ENCODE measurements at regions not wholly inside any gene's neighbourhood (a gene's known extent, or its start where the extent isn't known, plus 50 kb on each side); places are given as distances from the start of the nearest gene placed in this dataset.

GRCh38 chr12:83843541-83843940 is 1069.1 kb downstream of the SLC6A15 start:
- in situ Hi-C loops (cut with HindIII; ENCODE audit: low pct_unique_long_range_greater_than_20kb, low sequenced_read_pairs) = no loop called here
- DNase-seq (ENCODE audit: low read depth, low spot score) = no peak

GRCh38 chr12:83841620-83842019 is 1071.0 kb downstream of the SLC6A15 start:
- in situ Hi-C loops (cut with HindIII; ENCODE audit: low pct_unique_long_range_greater_than_20kb, low sequenced_read_pairs) = no loop called here
- no peak for DNase-seq (ENCODE audit: low read depth, low spot score)

GRCh38 chr12:83827860-83828259 is 1084.7 kb downstream of the SLC6A15 start:
- in situ Hi-C loops (cut with HindIII; ENCODE audit: low pct_unique_long_range_greater_than_20kb, low sequenced_read_pairs) = no loop called here
- DNase-seq (ENCODE audit: low read depth, low spot score) = peak; percentile 37

- in situ Hi-C loops (cut with HindIII; ENCODE audit: low pct_unique_long_range_greater_than_20kb, low sequenced_read_pairs) = no loop called here
- peak; percentile 58 for DNase-seq (ENCODE audit: low read depth, low spot score)
Measured at GRCh38 chr12:83827193-83827592, 1085.4 kb downstream of the SLC6A15 start.

- DNase-seq (ENCODE audit: low read depth, low spot score) = peak; percentile 67
- in situ Hi-C loops (cut with HindIII; ENCODE audit: low pct_unique_long_range_greater_than_20kb, low sequenced_read_pairs) = no loop called here
Measured at GRCh38 chr12:83826112-83826511, 1086.5 kb downstream of the SLC6A15 start.

- DNase-seq (ENCODE audit: low read depth, low spot score) = peak; percentile 94
- in situ Hi-C loops (cut with HindIII; ENCODE audit: low pct_unique_long_range_greater_than_20kb, low sequenced_read_pairs) = no loop called here
Measured at GRCh38 chr12:83823386-83824045, 1089.1 kb downstream of the SLC6A15 start.

GRCh38 chr12:83821967-83822366 is 1090.6 kb downstream of the SLC6A15 start:
- DNase-seq (ENCODE audit: low read depth, low spot score) = no peak
- in situ Hi-C loops (cut with HindIII; ENCODE audit: low pct_unique_long_range_greater_than_20kb, low sequenced_read_pairs) = no loop called here

- no peak for DNase-seq (ENCODE audit: low read depth, low spot score)
- in situ Hi-C loops (cut with HindIII; ENCODE audit: low pct_unique_long_range_greater_than_20kb, low sequenced_read_pairs) = no loop called here
Measured at GRCh38 chr12:83818881-83819280, 1093.7 kb downstream of the SLC6A15 start.

- DNase-seq (ENCODE audit: low read depth, low spot score) = no peak
- in situ Hi-C loops (cut with HindIII; ENCODE audit: low pct_unique_long_range_greater_than_20kb, low sequenced_read_pairs) = no loop called here
Measured at GRCh38 chr12:83817730-83818129, 1094.9 kb downstream of the SLC6A15 start.

GRCh38 chr12:83808591-83808990 is 1104.0 kb downstream of the SLC6A15 start:
- in situ Hi-C loops (cut with HindIII; ENCODE audit: low pct_unique_long_range_greater_than_20kb, low sequenced_read_pairs) = no loop called here

GRCh38 chr12:83807871-83808270 is 1104.7 kb downstream of the SLC6A15 start:
- no peak for DNase-seq (ENCODE audit: low read depth, low spot score)
- in situ Hi-C loops (cut with HindIII; ENCODE audit: low pct_unique_long_range_greater_than_20kb, low sequenced_read_pairs) = no loop called here

More at GRCh38 chr12:83808591-83808990, 1104.0 kb downstream of the SLC6A15 start:
- DNase-seq (ENCODE audit: low read depth, low spot score) = no peak

- no peak for DNase-seq (ENCODE audit: low read depth, low spot score)
- in situ Hi-C loops (cut with HindIII; ENCODE audit: low pct_unique_long_range_greater_than_20kb, low sequenced_read_pairs) = no loop called here
Measured at GRCh38 chr12:83805873-83806272, 1106.7 kb downstream of the SLC6A15 start.

GRCh38 chr12:83805156-83805772 is 1107.3 kb downstream of the SLC6A15 start:
- DNase-seq (ENCODE audit: low read depth, low spot score) = no peak
- in situ Hi-C loops (cut with HindIII; ENCODE audit: low pct_unique_long_range_greater_than_20kb, low sequenced_read_pairs) = no loop called here

- in situ Hi-C loops (cut with HindIII; ENCODE audit: low pct_unique_long_range_greater_than_20kb, low sequenced_read_pairs) = no loop called here
- no peak for DNase-seq (ENCODE audit: low read depth, low spot score)
Measured at GRCh38 chr12:83801972-83802371, 1110.6 kb downstream of the SLC6A15 start.

GRCh38 chr12:83800022-83800421 is 1112.6 kb downstream of the SLC6A15 start:
- in situ Hi-C loops (cut with HindIII; ENCODE audit: low pct_unique_long_range_greater_than_20kb, low sequenced_read_pairs) = no loop called here
- DNase-seq (ENCODE audit: low read depth, low spot score) = no peak

- DNase-seq (ENCODE audit: low read depth, low spot score) = no peak
- in situ Hi-C loops (cut with HindIII; ENCODE audit: low pct_unique_long_range_greater_than_20kb, low sequenced_read_pairs) = no loop called here
Measured at GRCh38 chr12:83796531-83796930, 1109.8 kb downstream of the TMTC2 start.

GRCh38 chr12:83793616-83794015 is 1106.9 kb downstream of the TMTC2 start:
- in situ Hi-C loops (cut with HindIII; ENCODE audit: low pct_unique_long_range_greater_than_20kb, low sequenced_read_pairs) = no loop called here
- no peak for DNase-seq (ENCODE audit: low read depth, low spot score)

GRCh38 chr12:83784298-83784890 is 1097.7 kb downstream of the TMTC2 start:
- DNase-seq (ENCODE audit: low read depth, low spot score) = no peak
- in situ Hi-C loops (cut with HindIII; ENCODE audit: low pct_unique_long_range_greater_than_20kb, low sequenced_read_pairs) = no loop called here

- in situ Hi-C loops (cut with HindIII; ENCODE audit: low pct_unique_long_range_greater_than_20kb, low sequenced_read_pairs) = no loop called here
Measured at GRCh38 chr12:83779526-83779925, 1092.8 kb downstream of the TMTC2 start.

More at GRCh38 chr12:83779526-83779925, 1092.8 kb downstream of the TMTC2 start:
- DNase-seq (ENCODE audit: low read depth, low spot score) = no peak

Data from SK-MEL-5 (cell line).